ENCODE measurements at regions not wholly inside any gene's neighbourhood (a gene's known extent, or its start where the extent isn't known, plus 50 kb on each side); places are given as distances from the start of the nearest gene placed in this dataset.

- peaks cover 11% of the 10 kb centered on the region for H3K9me3 Mint-ChIP-seq
These were observed 596.5 kb downstream of the MED13L start for GRCh38 chr12:115680967-115681366.

GRCh38 chr12:115672506-115673080, 604.9 kb downstream of the MED13L start:
- no peak for DNase-seq (ENCODE audit: low spot score)
- H3K4me3 ChIP-seq: no peak overlapping the region
- H4K20me1 ChIP-seq (ENCODE audit: low read depth): no peaks in the 10 kb centered on the region
- H2AFZ ChIP-seq (replicated peaks): no peak overlapping the region
- Mint-ChIP-seq H3K36me3 (no peaks in the 10 kb centered on the region), H3K4me3 (no peak overlapping the region), H3K27me3 (ENCODE audit: insufficient read depth, low read depth) (peaks cover 16% of the 10 kb centered on the region), H3K27ac (no peak overlapping the region), H3K9me3 (no peaks in the 10 kb centered on the region), H3K4me1 (peaks cover 3% of the 10 kb centered on the region)
- H3F3A ChIP-seq (ENCODE audit: low read depth): no peaks in the 10 kb centered on the region
- no peak overlapping the region for H3K27ac ChIP-seq
- no peaks in the 10 kb centered on the region for H3K27me3 ChIP-seq
- no peaks in the 10 kb centered on the region for H3K9me3 ChIP-seq (ENCODE audit: low read depth)
- TF ChIP-seq CTCF (IDR thresholded peaks at IDR 0.05) (no peak), EZH2phosphoT487 (IDR thresholded peaks at IDR 0.05) (no peak), EZH2 (IDR thresholded peaks at IDR 0.05) (no peak)
- peaks cover 6% of the 10 kb centered on the region for H3K4me1 ChIP-seq
- no peak overlapping the region for H3K4me2 ChIP-seq
- no peaks in the 10 kb centered on the region for H3K36me3 ChIP-seq
- no peak overlapping the region for H3K9ac ChIP-seq
- no peaks in the 10 kb centered on the region for H3K79me2 ChIP-seq (ENCODE audit: low read depth)

More at GRCh38 chr12:115680967-115681366, 596.5 kb downstream of the MED13L start:
- no peak overlapping the region for H2AFZ ChIP-seq (replicated peaks)
- Mint-ChIP-seq H3K4me1 (no peaks in the 10 kb centered on the region), H3K27me3 (ENCODE audit: insufficient read depth, low read depth) (peaks cover 2% of the 10 kb centered on the region), H3K27ac (no peak overlapping the region), H3K4me3 (no peak overlapping the region), H3K36me3 (no peaks in the 10 kb centered on the region)
- no peak overlapping the region for H3K9ac ChIP-seq
- no peak overlapping the region for H3K4me3 ChIP-seq
- no peak overlapping the region for H3K4me2 ChIP-seq
- H3K27ac ChIP-seq: no peak overlapping the region
- H4K20me1 ChIP-seq (ENCODE audit: low read depth): no peaks in the 10 kb centered on the region
- no peaks in the 10 kb centered on the region for H3K27me3 ChIP-seq
- DNase-seq (ENCODE audit: low spot score): no peak
- no peaks in the 10 kb centered on the region for H3K79me2 ChIP-seq (ENCODE audit: low read depth)
- H3K9me3 ChIP-seq (ENCODE audit: low read depth): no peaks in the 10 kb centered on the region
- no peaks in the 10 kb centered on the region for H3K4me1 ChIP-seq
- no peaks in the 10 kb centered on the region for H3F3A ChIP-seq (ENCODE audit: low read depth)
- no peak for TF ChIP-seq CTCF (IDR thresholded peaks at IDR 0.05)
- TF ChIP-seq EZH2 (IDR thresholded peaks at IDR 0.05): no peak
- TF ChIP-seq EZH2phosphoT487 (IDR thresholded peaks at IDR 0.05): no peak
- no peaks in the 10 kb centered on the region for H3K36me3 ChIP-seq

GRCh38 chr12:115672086-115672485, 605.4 kb downstream of the MED13L start:
- Histone ChIP-seq H3K27me3 (no peaks in the 10 kb centered on the region), H4K20me1 (ENCODE audit: low read depth) (no peaks in the 10 kb centered on the region), H3K36me3 (no peaks in the 10 kb centered on the region), H3K27ac (no peak overlapping the region), H3K9me3 (ENCODE audit: low read depth) (no peaks in the 10 kb centered on the region), H3K79me2 (ENCODE audit: low read depth) (no peaks in the 10 kb centered on the region), H3K4me3 (no peak overlapping the region), H2AFZ (replicated peaks) (peak overlapping the region; percentile 28), H3K4me1 (peaks cover 11% of the 10 kb centered on the region), H3K4me2 (no peak overlapping the region), H3K9ac (no peak overlapping the region), H3F3A (ENCODE audit: low read depth) (no peaks in the 10 kb centered on the region)
- Mint-ChIP-seq H3K27me3 (ENCODE audit: insufficient read depth, low read depth) (peaks cover 16% of the 10 kb centered on the region), H3K4me1 (peaks cover 8% of the 10 kb centered on the region), H3K36me3 (no peaks in the 10 kb centered on the region), H3K4me3 (no peak overlapping the region), H3K27ac (no peak overlapping the region), H3K9me3 (no peaks in the 10 kb centered on the region)
- TF ChIP-seq CTCF (IDR thresholded peaks at IDR 0.05) (no peak), EZH2phosphoT487 (IDR thresholded peaks at IDR 0.05) (no peak), EZH2 (IDR thresholded peaks at IDR 0.05) (no peak)
- no peak for DNase-seq (ENCODE audit: low spot score)
